ENCODE measurements at regions not wholly inside any gene's neighbourhood (a gene's known extent, or its start where the extent isn't known, plus 50 kb on each side); places are given as distances from the start of the nearest gene placed in this dataset.

- TF ChIP-seq POLR2A (IDR thresholded peaks at IDR 0.05) (no peak), CTCF (IDR thresholded peaks at IDR 0.05) (no peak)
These were observed 65.7 kb upstream of the FZD8 start for GRCh38 chr10:35707642-35708425.

Data from Peyer's patch (tissue), 4 donors.